ENCODE measurements at regions not wholly inside any gene's neighbourhood (a gene's known extent, or its start where the extent isn't known, plus 50 kb on each side); places are given as distances from the start of the nearest gene placed in this dataset.

GRCh38 chr1:101474039-101474665, 237.3 kb downstream of the S1PR1 start:
- peak; percentile 69 for DNase-seq (ENCODE audit: low spot score)

GRCh38 chr1:101476541-101476940, 239.7 kb downstream of the S1PR1 start:
- H3K36me3 ChIP-seq: no peaks in the 10 kb centered on the region
- no peaks in the 10 kb centered on the region for H4K20me1 ChIP-seq (ENCODE audit: low read depth)
- TF ChIP-seq CTCF (IDR thresholded peaks at IDR 0.05) (no peak), EZH2phosphoT487 (IDR thresholded peaks at IDR 0.05) (no peak), EZH2 (IDR thresholded peaks at IDR 0.05) (no peak)
- no peak overlapping the region for H3K9ac ChIP-seq
- no peak overlapping the region for H3K4me2 ChIP-seq
- no peaks in the 10 kb centered on the region for H3K79me2 ChIP-seq (ENCODE audit: low read depth)
- no peak overlapping the region for H3K27ac ChIP-seq
- H2AFZ ChIP-seq (replicated peaks): no peak overlapping the region
- Mint-ChIP-seq H3K27ac (no peak overlapping the region), H3K9me3 (peaks cover 9% of the 10 kb centered on the region), H3K36me3 (no peaks in the 10 kb centered on the region), H3K4me1 (no peaks in the 10 kb centered on the region), H3K4me3 (no peak overlapping the region), H3K27me3 (ENCODE audit: insufficient read depth, low read depth) (peaks cover 9% of the 10 kb centered on the region)
- no peaks in the 10 kb centered on the region for H3F3A ChIP-seq (ENCODE audit: low read depth)
- no peak for DNase-seq (ENCODE audit: low spot score)
- no peak overlapping the region for H3K4me3 ChIP-seq
- no peaks in the 10 kb centered on the region for H3K4me1 ChIP-seq
- H3K27me3 ChIP-seq: no peaks in the 10 kb centered on the region
- H3K9me3 ChIP-seq (ENCODE audit: low read depth): peaks cover 4% of the 10 kb centered on the region

More at GRCh38 chr1:101474039-101474665, 237.3 kb downstream of the S1PR1 start:
- Mint-ChIP-seq H3K4me3 (no peak overlapping the region), H3K36me3 (no peaks in the 10 kb centered on the region), H3K27me3 (ENCODE audit: insufficient read depth, low read depth) (peaks cover 7% of the 10 kb centered on the region), H3K9me3 (peaks cover 10% of the 10 kb centered on the region), H3K27ac (no peak overlapping the region), H3K4me1 (no peaks in the 10 kb centered on the region)
- Histone ChIP-seq H3K36me3 (no peaks in the 10 kb centered on the region), H3K27me3 (no peaks in the 10 kb centered on the region), H3F3A (ENCODE audit: low read depth) (no peaks in the 10 kb centered on the region), H3K27ac (no peak overlapping the region), H3K9me3 (ENCODE audit: low read depth) (peaks cover 4% of the 10 kb centered on the region), H3K4me3 (no peak overlapping the region), H3K9ac (no peak overlapping the region), H3K79me2 (ENCODE audit: low read depth) (no peaks in the 10 kb centered on the region), H3K4me1 (no peaks in the 10 kb centered on the region), H3K4me2 (no peak overlapping the region), H2AFZ (replicated peaks) (no peak overlapping the region), H4K20me1 (ENCODE audit: low read depth) (no peaks in the 10 kb centered on the region)
- TF ChIP-seq EZH2phosphoT487 (IDR thresholded peaks at IDR 0.05): no peak
- peak; percentile 80 for TF ChIP-seq CTCF (IDR thresholded peaks at IDR 0.05)
- no peak for TF ChIP-seq EZH2 (IDR thresholded peaks at IDR 0.05)

GRCh38 chr1:101479945-101480344, 243.1 kb downstream of the S1PR1 start:
- Mint-ChIP-seq H3K9me3 (no peaks in the 10 kb centered on the region), H3K4me3 (no peak overlapping the region), H3K36me3 (no peaks in the 10 kb centered on the region), H3K27ac (no peak overlapping the region), H3K4me1 (no peaks in the 10 kb centered on the region), H3K27me3 (ENCODE audit: insufficient read depth, low read depth) (peaks cover 2% of the 10 kb centered on the region)
- Histone ChIP-seq H3K9ac (no peak overlapping the region), H3K36me3 (no peaks in the 10 kb centered on the region), H3F3A (ENCODE audit: low read depth) (no peaks in the 10 kb centered on the region), H3K27me3 (no peaks in the 10 kb centered on the region), H3K4me3 (no peak overlapping the region), H3K4me2 (no peak overlapping the region), H3K79me2 (ENCODE audit: low read depth) (no peaks in the 10 kb centered on the region), H3K27ac (no peak overlapping the region), H3K4me1 (peaks cover 4% of the 10 kb centered on the region), H4K20me1 (ENCODE audit: low read depth) (no peaks in the 10 kb centered on the region), H2AFZ (replicated peaks) (no peak overlapping the region), H3K9me3 (ENCODE audit: low read depth) (no peaks in the 10 kb centered on the region)
- TF ChIP-seq EZH2phosphoT487 (IDR thresholded peaks at IDR 0.05): no peak
- TF ChIP-seq EZH2 (IDR thresholded peaks at IDR 0.05): no peak
- no peak for DNase-seq (ENCODE audit: low spot score)

GRCh38 chr1:101482306-101482705, 245.5 kb downstream of the S1PR1 start:
- H2AFZ ChIP-seq (replicated peaks): no peak overlapping the region
- H3K4me1 ChIP-seq: peaks cover 4% of the 10 kb centered on the region
- Mint-ChIP-seq H3K9me3 (no peaks in the 10 kb centered on the region), H3K36me3 (no peaks in the 10 kb centered on the region), H3K27me3 (ENCODE audit: insufficient read depth, low read depth) (peaks cover 2% of the 10 kb centered on the region), H3K27ac (no peak overlapping the region), H3K4me1 (no peaks in the 10 kb centered on the region), H3K4me3 (no peak overlapping the region)
- H3K4me3 ChIP-seq: no peak overlapping the region
- H3K79me2 ChIP-seq (ENCODE audit: low read depth): no peaks in the 10 kb centered on the region
- H3K4me2 ChIP-seq: no peak overlapping the region
- H3K36me3 ChIP-seq: no peaks in the 10 kb centered on the region
- no peak for DNase-seq (ENCODE audit: low spot score)
- no peaks in the 10 kb centered on the region for H4K20me1 ChIP-seq (ENCODE audit: low read depth)
- H3F3A ChIP-seq (ENCODE audit: low read depth): no peaks in the 10 kb centered on the region
- TF ChIP-seq CTCF (IDR thresholded peaks at IDR 0.05): no peak
- TF ChIP-seq EZH2phosphoT487 (IDR thresholded peaks at IDR 0.05): no peak
- TF ChIP-seq EZH2 (IDR thresholded peaks at IDR 0.05): no peak
- H3K9ac ChIP-seq: no peak overlapping the region
- H3K27ac ChIP-seq: no peak overlapping the region
- no peaks in the 10 kb centered on the region for H3K9me3 ChIP-seq (ENCODE audit: low read depth)
- no peaks in the 10 kb centered on the region for H3K27me3 ChIP-seq

Measured in neural progenitor cell (in vitro differentiated cells).